ENCODE measurements at regions not wholly inside any gene's neighbourhood (a gene's known extent, or its start where the extent isn't known, plus 50 kb on each side); places are given as distances from the start of the nearest gene placed in this dataset.
"Not testable (repeated sequence)": the region's sequence is repeated elsewhere in the genome, so short reads cannot be mapped to it uniquely, and the experiment has no call there.

DNA sequence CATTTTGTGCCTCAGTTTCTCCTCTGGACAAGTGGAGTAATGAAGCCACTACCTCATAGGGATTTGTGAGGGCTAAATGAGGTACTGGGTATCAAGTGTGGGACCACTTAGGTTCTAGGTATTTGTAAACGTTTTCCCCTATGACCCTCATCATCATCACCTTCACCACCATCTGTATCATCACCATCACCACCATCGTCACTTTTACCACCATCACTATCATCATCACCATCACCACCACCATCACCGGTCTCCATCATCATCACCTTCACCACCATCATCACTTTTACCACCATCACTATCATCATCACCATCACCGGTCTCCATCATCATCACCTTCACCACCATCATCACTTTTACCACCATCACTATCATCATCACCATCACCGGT lies 94.1 kb upstream of the GSE1 start:
- H3K27me3 ChIP-seq (ENCODE audit: control insufficient read depth, insufficient read depth, low read length); H3K9ac ChIP-seq (ENCODE audit: low read length); H3K27ac ChIP-seq (ENCODE audit: low read depth, low read length); H3K36me3 ChIP-seq (ENCODE audit: control insufficient read depth, insufficient read depth, low read length); H3K4me3 ChIP-seq (ENCODE audit: low read length): not testable (repeated sequence)
- H3K4me1 ChIP-seq (ENCODE audit: control insufficient read depth, insufficient read depth, low read length): peaks cover 21% of the 10 kb centered on the region

DNA sequence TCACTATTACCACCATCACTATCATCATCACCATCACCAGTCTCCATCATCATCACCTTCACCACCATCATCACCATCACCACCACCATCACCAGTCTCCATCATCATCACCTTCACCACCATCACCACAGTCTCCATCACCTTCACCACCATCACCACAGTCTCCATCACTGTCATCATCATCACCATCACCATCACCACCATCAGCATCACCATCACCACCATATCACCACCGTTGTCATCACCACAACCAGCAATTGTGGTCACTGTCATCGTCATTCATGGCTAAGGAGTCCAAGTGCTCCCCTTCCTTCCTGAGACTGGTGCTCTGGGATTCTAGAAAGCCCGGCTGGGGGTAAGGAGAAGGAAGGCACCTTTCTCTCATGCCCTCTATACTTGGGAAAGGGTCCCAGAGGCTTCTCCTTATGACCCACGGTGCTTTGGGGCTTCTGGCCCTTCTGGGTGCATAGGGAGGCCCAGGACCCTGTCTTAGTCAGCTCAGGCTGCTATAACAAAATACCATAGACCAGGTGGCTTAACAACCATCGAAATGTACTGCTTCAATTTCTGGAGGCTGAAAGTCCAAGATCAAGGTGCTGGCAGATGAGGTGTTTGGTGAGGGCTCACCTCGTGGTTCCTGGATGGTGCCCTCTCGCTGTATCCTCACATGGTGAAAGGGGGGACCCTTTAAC lies 93.4 kb upstream of the GSE1 start:
- Histone ChIP-seq H3K4me3 (ENCODE audit: low read length) (no peak overlapping the region), H3K36me3 (ENCODE audit: control insufficient read depth, insufficient read depth, low read length) (no peaks in the 10 kb centered on the region), H3K9ac (ENCODE audit: low read length) (no peak overlapping the region), H3K4me1 (ENCODE audit: control insufficient read depth, insufficient read depth, low read length) (peaks cover 17% of the 10 kb centered on the region), H3K27me3 (ENCODE audit: control insufficient read depth, insufficient read depth, low read length) (no peaks in the 10 kb centered on the region), H3K27ac (ENCODE audit: low read depth, low read length) (no peak overlapping the region)

DNA sequence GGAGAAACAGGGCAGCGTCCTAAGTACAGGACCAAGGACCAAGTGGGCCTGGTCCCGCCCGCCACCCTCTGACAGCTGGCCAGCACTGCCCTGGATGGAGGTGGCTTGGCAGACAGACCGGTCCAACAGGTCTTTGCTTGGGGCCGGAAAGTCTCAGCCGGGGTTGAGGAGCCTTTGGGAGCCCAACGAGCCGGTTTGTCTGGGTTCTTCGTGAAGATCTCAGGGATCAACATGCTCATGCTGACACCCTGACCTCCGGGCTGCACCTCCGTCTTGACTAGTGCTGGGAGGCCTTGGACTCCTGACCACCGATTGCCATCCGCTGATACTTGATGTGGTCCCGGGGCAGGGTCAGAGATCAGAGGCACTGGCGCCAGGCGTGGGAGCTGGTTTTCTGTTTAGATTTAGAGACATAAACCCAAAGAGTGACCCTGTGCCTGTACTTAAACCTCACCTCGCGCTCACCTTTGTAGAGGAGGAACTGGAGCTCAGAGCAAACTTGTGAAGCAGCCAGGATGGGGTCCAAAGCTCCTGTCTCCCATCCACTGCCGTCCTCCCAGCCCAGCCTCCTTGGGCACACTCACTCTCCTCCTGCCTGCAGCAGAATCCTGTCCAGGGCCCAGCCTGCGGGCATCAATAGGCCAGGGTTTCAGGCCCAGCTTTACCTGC lies 92.1 kb upstream of the GSE1 start:
- Histone ChIP-seq H3K36me3 (ENCODE audit: control insufficient read depth, insufficient read depth, low read length) (no peaks in the 10 kb centered on the region), H3K27ac (ENCODE audit: low read depth, low read length) (no peak overlapping the region), H3K9ac (ENCODE audit: low read length) (no peak overlapping the region), H3K4me1 (ENCODE audit: control insufficient read depth, insufficient read depth, low read length) (peaks cover 6% of the 10 kb centered on the region), H3K4me3 (ENCODE audit: low read length) (no peak overlapping the region), H3K27me3 (ENCODE audit: control insufficient read depth, insufficient read depth, low read length) (no peaks in the 10 kb centered on the region)

DNA sequence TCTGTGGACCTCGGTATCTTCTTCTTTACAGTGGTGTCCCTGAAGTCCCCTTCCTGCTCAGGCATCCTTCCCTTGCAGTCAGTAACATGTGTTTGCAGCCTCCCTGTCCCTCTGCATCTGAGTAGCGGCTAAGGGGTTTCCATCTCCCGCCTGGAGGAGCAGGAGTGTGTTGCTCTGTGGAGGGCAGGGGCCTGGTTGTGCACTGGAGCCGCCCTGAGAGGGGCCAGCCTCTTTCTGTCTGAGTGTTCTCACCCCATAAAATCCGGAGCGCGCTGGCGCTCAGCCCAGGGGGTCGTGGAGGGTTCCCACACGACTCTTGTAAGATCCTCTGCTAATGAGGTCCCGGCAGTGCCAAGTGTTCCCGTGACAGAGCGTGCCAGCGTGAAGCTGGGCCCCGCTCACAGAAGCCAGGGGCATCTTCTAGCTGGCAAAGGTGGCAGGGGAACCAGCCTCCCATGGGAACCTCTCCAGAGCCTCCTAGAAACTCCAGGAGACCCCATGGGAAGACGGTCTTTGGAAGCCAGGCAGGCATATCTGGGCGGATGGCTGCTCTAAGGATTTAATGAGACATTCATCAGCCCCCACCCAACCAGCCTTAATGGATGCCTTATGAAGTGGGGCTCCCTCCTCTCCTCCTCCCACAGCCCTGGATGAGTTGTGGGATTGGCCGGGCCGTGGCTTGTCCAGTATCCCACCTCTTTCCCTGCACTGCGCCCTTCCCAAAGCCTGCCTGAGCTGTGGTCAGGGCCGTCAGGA lies 91.4 kb upstream of the GSE1 start:
- no peak overlapping the region for H3K9ac ChIP-seq (ENCODE audit: low read length)
- H3K4me1 ChIP-seq (ENCODE audit: control insufficient read depth, insufficient read depth, low read length): peaks cover 6% of the 10 kb centered on the region
- H3K27me3 ChIP-seq (ENCODE audit: control insufficient read depth, insufficient read depth, low read length): no peaks in the 10 kb centered on the region
- H3K36me3 ChIP-seq (ENCODE audit: control insufficient read depth, insufficient read depth, low read length): no peaks in the 10 kb centered on the region
- no peak overlapping the region for H3K27ac ChIP-seq (ENCODE audit: low read depth, low read length)
- no peak overlapping the region for H3K4me3 ChIP-seq (ENCODE audit: low read length)

DNA sequence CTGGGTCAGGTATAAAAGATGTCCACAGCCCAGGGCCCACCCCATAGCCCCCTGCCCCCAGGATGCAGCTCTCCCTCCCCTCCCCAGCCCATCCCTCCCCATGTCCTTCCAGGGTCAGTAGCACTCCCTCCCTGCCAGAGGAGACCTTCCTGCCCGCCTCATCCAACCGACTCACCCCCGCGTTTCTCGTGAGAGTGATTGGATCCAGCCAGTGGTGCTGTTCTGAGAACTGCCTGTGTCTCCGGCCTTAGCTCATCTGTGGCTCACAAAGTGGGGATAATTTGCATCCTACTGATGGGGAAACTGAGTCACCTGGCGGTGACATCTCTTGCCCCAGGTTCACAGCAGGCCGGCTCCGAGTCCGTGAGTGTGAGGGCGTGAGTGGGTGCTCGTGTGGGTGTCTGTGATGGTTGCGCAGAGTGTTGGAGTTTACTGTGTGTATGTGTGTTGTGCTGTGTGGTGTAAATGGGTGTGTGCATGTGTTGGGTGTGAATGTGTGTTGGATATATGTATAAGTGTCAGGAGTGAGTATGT lies 90.7 kb upstream of the GSE1 start:
- H3K36me3 ChIP-seq (ENCODE audit: control insufficient read depth, insufficient read depth, low read length): no peaks in the 10 kb centered on the region
- peaks cover 6% of the 10 kb centered on the region for H3K4me1 ChIP-seq (ENCODE audit: control insufficient read depth, insufficient read depth, low read length)
- H3K27me3 ChIP-seq (ENCODE audit: control insufficient read depth, insufficient read depth, low read length): no peaks in the 10 kb centered on the region
- no peak overlapping the region for H3K4me3 ChIP-seq (ENCODE audit: low read length)
- no peak overlapping the region for H3K27ac ChIP-seq (ENCODE audit: low read depth, low read length)
- H3K9ac ChIP-seq (ENCODE audit: low read length): no peak overlapping the region

DNA sequence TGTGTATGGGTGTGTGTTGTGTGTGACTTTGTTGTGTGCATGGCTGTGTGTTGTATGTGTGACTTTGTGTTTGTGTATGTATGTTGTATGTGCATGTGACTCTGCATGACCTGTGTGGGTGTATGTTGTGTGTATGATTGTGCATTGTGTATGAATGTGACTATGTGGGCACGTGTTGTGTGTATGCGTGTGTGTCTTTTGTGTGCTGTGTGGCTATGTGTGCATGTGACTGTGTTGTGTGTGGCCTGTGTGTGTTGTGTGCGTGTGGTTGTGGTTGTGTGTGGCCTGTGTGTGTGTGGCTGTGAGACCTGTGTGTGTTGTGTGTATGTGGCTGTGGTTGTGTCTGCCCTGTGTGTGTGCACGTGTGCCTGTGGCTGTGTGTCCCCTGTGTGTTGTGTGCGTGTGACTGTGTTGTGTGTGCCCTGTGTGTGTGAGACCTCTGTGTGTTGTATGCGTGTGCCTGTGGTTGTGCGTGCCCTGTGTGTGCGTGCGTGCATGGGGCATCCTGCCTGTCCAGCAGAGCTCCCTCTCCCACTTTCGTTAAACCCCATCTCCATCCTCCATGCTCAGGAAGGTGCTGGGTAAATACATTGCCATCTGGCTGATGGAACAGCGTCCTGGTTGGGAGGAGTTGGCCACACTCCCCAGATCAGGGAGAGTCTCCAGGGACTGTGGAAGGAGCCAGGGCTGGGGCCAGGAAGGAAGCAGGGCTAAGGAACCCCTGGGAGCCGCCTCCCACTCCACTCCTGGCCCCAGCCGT lies 90.1 kb upstream of the GSE1 start:
- no peaks in the 10 kb centered on the region for H3K27me3 ChIP-seq (ENCODE audit: control insufficient read depth, insufficient read depth, low read length)
- H3K27ac ChIP-seq (ENCODE audit: low read depth, low read length): no peak overlapping the region
- H3K4me3 ChIP-seq (ENCODE audit: low read length): no peak overlapping the region
- no peaks in the 10 kb centered on the region for H3K36me3 ChIP-seq (ENCODE audit: control insufficient read depth, insufficient read depth, low read length)
- H3K9ac ChIP-seq (ENCODE audit: low read length): no peak overlapping the region
- peaks cover 6% of the 10 kb centered on the region for H3K4me1 ChIP-seq (ENCODE audit: control insufficient read depth, insufficient read depth, low read length)

DNA sequence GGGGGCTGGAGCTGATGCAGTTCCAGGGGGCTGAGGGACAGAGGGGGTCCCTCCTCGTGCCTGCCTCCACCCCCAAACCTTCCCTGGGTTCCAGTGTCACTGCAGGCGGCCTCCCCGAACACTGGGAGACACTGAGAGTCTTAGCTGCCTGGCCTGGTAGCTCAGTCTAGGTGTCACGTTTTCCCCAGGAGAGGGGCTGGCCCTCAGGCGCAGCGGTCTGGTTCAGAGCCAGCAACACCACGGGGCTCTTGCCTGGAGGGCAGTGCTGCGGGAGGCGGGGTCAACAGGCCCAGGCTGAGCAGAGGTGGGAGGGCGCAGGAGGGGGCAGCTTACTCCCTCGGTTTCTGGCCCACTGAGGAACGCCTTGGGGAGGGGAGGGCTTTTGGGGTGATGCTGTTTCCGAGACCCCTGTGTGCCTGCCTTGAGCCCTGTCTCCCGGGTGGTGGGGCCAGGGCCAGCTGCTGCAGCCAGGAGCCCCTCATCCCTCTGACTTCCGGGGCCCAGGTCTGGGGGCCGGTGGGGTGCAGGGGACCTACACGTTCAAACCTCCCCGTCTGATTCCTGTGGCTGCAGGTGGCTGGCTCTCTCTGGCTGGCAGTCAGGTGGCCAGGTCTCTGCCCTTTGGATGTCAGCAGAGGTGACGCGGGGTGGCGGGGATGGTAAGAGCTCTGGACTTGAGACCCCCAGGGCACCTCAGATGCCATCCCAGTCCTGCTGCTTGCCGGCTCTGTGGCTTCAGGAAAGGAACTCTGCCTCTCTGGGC lies 89.3 kb upstream of the GSE1 start:
- H3K4me3 ChIP-seq (ENCODE audit: low read length): no peak overlapping the region
- H3K36me3 ChIP-seq (ENCODE audit: control insufficient read depth, insufficient read depth, low read length): no peaks in the 10 kb centered on the region
- peaks cover 6% of the 10 kb centered on the region for H3K4me1 ChIP-seq (ENCODE audit: control insufficient read depth, insufficient read depth, low read length)
- H3K27me3 ChIP-seq (ENCODE audit: control insufficient read depth, insufficient read depth, low read length): no peaks in the 10 kb centered on the region
- no peak overlapping the region for H3K27ac ChIP-seq (ENCODE audit: low read depth, low read length)
- no peak overlapping the region for H3K9ac ChIP-seq (ENCODE audit: low read length)

DNA sequence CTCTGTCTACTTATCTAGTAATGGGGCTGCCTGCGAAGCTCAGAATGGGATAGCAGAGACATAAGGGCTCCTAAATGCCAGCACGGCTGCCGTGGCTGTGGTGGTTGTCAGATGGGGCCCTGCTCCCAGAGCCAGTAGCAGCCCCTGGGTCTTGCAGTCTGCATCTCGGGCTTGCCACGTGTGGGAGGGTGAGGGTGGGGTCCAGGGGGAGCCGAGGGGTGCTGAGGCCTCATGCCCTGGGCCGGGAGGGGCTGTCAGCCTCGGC lies 88.8 kb upstream of the GSE1 start:
- no peak overlapping the region for H3K9ac ChIP-seq (ENCODE audit: low read length)

DNA sequence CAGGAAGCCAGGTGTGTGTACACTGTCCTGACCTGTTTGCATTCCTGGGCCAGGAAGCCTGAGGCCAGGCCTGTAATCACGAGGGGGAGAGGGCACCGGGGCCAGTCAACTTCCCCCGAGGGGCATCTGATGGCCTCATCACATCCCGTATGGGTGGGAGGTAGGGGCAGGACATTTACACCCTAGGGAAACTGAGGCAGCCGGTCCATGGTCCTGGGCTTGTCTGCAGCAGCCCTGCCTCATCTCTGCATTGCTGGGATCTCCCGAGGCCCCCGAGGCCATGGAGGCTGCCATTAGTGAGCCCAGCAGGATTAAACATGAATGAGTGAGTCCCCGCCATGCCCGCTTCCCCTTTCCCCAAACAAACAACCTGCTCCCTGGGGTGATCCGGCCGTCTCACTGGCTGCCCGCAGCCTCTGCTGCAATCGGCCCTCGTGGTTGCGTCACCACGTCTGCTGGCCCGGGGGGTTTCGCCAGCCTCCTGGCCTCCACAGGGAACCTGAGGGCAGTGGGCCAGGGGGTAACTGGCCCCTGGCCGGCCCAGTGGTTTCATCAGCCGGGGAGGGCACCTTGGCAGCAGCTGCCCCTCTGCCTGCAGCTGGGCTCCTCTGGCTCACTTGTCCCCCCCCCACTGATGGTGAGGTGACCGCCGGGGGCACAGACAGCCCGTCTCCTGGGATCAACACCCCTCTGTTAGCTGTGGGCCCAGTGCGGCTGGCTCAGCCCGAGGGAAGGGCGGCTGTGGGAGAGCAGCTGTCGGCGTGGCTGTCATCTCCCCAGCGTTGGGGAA lies 88.3 kb upstream of the GSE1 start:
- Histone ChIP-seq H3K27ac (ENCODE audit: low read depth, low read length) (no peak overlapping the region), H3K4me1 (ENCODE audit: control insufficient read depth, insufficient read depth, low read length) (peaks cover 6% of the 10 kb centered on the region), H3K9ac (ENCODE audit: low read length) (no peak overlapping the region)

More for the DNA sequence above, 88.8 kb upstream of the GSE1 start:
- H3K27me3 ChIP-seq (ENCODE audit: control insufficient read depth, insufficient read depth, low read length): no peaks in the 10 kb centered on the region
- H3K4me3 ChIP-seq (ENCODE audit: low read length): no peak overlapping the region
- no peaks in the 10 kb centered on the region for H3K36me3 ChIP-seq (ENCODE audit: control insufficient read depth, insufficient read depth, low read length)
- H3K4me1 ChIP-seq (ENCODE audit: control insufficient read depth, insufficient read depth, low read length): peaks cover 6% of the 10 kb centered on the region
- H3K27ac ChIP-seq (ENCODE audit: low read depth, low read length): no peak overlapping the region

DNA sequence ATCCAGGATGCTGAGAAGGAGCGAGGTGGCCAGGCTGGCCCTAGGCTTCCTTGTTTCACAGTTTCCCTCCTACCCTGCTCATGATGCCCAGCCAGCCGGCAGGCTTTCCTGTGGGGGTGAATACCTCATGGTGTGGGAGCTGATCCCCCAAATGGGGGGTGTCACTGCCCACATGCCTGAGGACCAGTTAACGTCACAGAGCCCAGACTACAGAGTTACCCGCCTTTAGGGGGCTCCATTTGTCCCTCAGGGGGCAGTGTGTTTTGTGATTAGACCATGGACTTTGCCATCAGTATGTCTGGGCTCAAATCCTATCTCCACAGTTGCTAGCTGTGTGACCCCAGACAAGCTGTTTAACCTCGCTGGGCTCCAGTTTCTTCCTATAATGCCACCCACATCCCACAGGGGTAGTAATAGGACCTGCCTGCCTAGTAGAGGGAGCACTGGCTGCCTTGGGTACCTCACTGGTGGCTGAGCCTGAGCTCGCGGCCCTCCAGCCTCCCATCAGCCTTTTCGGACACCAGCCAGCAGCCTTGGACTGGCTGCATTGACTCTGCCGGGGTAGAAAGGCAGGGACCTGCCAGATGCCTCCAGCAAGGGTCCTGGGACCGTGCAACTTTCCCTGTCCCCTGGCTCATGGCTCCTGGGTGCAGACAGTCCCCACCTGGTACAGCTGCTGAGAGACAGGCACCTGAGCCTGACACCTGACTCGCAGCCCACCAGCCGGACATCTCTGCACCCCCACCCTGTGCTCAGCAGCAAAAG lies 87.5 kb upstream of the GSE1 start:
- H3K4me3 ChIP-seq (ENCODE audit: low read length): no peak overlapping the region
- H3K36me3 ChIP-seq (ENCODE audit: control insufficient read depth, insufficient read depth, low read length): no peaks in the 10 kb centered on the region
- no peak overlapping the region for H3K27ac ChIP-seq (ENCODE audit: low read depth, low read length)
- H3K27me3 ChIP-seq (ENCODE audit: control insufficient read depth, insufficient read depth, low read length): no peaks in the 10 kb centered on the region
- peaks cover 6% of the 10 kb centered on the region for H3K4me1 ChIP-seq (ENCODE audit: control insufficient read depth, insufficient read depth, low read length)
- no peak overlapping the region for H3K9ac ChIP-seq (ENCODE audit: low read length)

More for the DNA sequence above, 88.3 kb upstream of the GSE1 start:
- H3K36me3 ChIP-seq (ENCODE audit: control insufficient read depth, insufficient read depth, low read length): no peaks in the 10 kb centered on the region
- H3K4me3 ChIP-seq (ENCODE audit: low read length): no peak overlapping the region
- H3K27me3 ChIP-seq (ENCODE audit: control insufficient read depth, insufficient read depth, low read length): no peaks in the 10 kb centered on the region
